Testis (tissue), 2 donors: ENCODE measurements at regions not wholly inside any gene's neighbourhood (a gene's known extent, or its start where the extent isn't known, plus 50 kb on each side); places are given as distances from the start of the nearest gene placed in this dataset.

ENCODE experiments used
- POLR2A ChIP-seq: fragments of 450-650 bp; IDR thresholded peaks from one replicate; pipeline ENCODE4 v1.6.1; 2017; ENCODE audit warnings: antibody characterized with exemption, mild to moderate bottlenecking, moderate library complexity
- TF ChIP-seq, protein P1 (sequence below), 3 experiments: fragments of 450-650 bp in 2 of 3; fragments of 200-600 bp in 1 of 3; sonication (generic) in 1 of 3; IDR thresholded peaks; one replicate each; pipeline ENCODE4 v1.5.1; 2016 to 2019; ENCODE audit warnings: antibody characterized with exemption in 3 of 3, mild to moderate bottlenecking in 2 of 3, moderate library complexity in 1 of 3

DNA sequence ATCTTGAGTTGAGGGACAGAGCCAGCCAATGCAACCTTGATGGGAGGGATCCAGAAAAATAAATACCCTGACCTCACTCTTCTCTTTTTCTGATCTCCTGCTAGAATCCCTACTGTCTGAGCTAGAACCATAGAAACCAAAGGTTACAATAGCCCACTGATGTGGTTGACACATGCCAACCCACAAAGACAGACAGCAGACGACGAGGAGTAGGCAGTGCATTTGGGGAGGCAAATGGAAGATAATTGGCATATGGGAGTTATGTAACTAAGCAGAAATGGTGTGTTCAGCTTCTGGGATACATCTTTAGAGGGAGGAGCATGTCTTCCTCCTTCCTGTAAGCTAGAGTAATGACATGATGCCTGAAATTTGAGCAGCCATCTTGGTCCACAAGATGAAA lies 171.7 kb upstream of the FGGY start:
- TF ChIP-seq, protein P1, sequence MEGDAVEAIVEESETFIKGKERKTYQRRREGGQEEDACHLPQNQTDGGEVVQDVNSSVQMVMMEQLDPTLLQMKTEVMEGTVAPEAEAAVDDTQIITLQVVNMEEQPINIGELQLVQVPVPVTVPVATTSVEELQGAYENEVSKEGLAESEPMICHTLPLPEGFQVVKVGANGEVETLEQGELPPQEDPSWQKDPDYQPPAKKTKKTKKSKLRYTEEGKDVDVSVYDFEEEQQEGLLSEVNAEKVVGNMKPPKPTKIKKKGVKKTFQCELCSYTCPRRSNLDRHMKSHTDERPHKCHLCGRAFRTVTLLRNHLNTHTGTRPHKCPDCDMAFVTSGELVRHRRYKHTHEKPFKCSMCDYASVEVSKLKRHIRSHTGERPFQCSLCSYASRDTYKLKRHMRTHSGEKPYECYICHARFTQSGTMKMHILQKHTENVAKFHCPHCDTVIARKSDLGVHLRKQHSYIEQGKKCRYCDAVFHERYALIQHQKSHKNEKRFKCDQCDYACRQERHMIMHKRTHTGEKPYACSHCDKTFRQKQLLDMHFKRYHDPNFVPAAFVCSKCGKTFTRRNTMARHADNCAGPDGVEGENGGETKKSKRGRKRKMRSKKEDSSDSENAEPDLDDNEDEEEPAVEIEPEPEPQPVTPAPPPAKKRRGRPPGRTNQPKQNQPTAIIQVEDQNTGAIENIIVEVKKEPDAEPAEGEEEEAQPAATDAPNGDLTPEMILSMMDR (IDR thresholded peaks at IDR 0.05) = no peak
- no peak for TF ChIP-seq POLR2A
